ENCODE measurements at regions not wholly inside any gene's neighbourhood (a gene's known extent, or its start where the extent isn't known, plus 50 kb on each side); places are given as distances from the start of the nearest gene placed in this dataset.

DNA sequence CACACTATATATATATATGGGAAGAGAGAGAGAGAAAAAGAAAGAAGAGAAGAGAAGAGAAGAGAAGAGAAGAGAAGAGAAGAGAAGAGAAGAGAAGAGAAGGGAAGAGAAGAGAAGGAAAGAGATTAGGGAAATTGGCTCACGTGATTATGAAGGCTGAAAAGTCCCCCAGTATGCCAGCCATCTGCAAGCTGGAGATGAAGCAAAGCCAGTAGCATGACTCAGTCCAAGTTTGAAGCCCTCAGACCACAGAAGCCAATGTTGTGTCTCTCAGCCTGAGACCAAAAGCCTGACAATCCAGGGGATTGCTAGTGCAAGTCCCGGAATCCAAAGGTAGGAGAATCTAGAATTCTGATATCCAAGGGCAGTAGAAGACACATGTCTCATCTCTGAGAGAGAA lies 206.3 kb upstream of the PRSS1 start:
- Histone ChIP-seq H3K9me3 (no peaks in the 10 kb centered on the region), H3K27me3 (no peaks in the 10 kb centered on the region), H3K4me1 (no peaks in the 10 kb centered on the region), H3K27ac (no peak overlapping the region), H3K36me3 (no peaks in the 10 kb centered on the region), H3K4me3 (no peak overlapping the region)
- intact Hi-C loops (cut with DNase I; ENCODE audit: low total_unique reads) = no loop called here
- no peak for DNase-seq
- TF ChIP-seq, protein P1, sequence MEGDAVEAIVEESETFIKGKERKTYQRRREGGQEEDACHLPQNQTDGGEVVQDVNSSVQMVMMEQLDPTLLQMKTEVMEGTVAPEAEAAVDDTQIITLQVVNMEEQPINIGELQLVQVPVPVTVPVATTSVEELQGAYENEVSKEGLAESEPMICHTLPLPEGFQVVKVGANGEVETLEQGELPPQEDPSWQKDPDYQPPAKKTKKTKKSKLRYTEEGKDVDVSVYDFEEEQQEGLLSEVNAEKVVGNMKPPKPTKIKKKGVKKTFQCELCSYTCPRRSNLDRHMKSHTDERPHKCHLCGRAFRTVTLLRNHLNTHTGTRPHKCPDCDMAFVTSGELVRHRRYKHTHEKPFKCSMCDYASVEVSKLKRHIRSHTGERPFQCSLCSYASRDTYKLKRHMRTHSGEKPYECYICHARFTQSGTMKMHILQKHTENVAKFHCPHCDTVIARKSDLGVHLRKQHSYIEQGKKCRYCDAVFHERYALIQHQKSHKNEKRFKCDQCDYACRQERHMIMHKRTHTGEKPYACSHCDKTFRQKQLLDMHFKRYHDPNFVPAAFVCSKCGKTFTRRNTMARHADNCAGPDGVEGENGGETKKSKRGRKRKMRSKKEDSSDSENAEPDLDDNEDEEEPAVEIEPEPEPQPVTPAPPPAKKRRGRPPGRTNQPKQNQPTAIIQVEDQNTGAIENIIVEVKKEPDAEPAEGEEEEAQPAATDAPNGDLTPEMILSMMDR (IDR thresholded peaks at IDR 0.05) = no peak
- no peak for TF ChIP-seq POLR2A (IDR thresholded peaks at IDR 0.05)

DNA sequence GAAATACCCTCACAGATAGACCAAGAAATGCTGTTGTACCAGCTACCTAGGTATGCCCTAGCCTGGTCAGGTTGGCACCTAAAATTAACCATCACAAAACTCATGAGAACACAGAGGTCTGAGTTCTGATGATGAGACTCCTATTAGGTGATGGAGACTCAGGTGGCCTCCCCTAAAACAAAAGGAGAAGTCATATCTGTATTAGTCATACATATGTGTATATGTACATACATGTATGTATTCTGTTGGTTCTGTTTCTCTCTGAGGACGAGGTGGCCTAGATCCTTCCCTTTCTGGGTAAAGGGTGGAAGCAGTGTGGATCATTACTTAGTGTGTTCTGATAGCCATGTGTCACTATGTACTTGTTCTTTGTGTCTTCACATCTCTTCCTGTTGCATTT lies 207.2 kb upstream of the PRSS1 start:
- Histone ChIP-seq H3K4me1 (no peaks in the 10 kb centered on the region), H3K9me3 (no peaks in the 10 kb centered on the region), H3K4me3 (no peak overlapping the region), H3K27me3 (no peaks in the 10 kb centered on the region), H3K36me3 (no peaks in the 10 kb centered on the region), H3K27ac (no peak overlapping the region)
- TF ChIP-seq POLR2A (IDR thresholded peaks at IDR 0.05) = no peak
- TF ChIP-seq, protein P1 (IDR thresholded peaks at IDR 0.05) = no peak
- no peak for DNase-seq
- intact Hi-C loops (cut with DNase I; ENCODE audit: low total_unique reads) = no loop called here

DNA sequence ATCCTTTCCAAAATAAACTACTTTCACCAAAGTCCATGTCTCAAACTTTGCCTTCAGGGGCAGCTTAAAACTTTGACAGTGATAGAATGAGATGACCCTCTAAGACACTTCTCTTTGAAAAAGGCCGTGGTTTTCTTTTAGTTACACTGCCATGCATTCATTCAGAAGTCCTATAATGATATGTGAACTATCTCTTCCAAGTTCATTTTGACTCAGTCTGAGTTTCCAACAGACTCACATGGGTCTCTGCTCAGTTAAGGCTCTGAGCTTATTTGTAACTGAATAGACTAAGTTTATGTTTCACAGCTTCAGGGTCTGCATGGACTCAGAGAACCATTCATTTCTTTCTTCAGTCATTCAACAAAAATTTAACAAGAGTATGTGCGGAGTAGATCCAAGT lies 208.9 kb upstream of the PRSS1 start:
- TF ChIP-seq, protein P1 (IDR thresholded peaks at IDR 0.05) = no peak
- TF ChIP-seq POLR2A (IDR thresholded peaks at IDR 0.05) = no peak
- no peaks in the 10 kb centered on the region for H3K27me3 ChIP-seq
- H3K4me3 ChIP-seq = no peak overlapping the region
- H3K36me3 ChIP-seq = no peaks in the 10 kb centered on the region
- DNase-seq = no peak
- no peaks in the 10 kb centered on the region for H3K9me3 ChIP-seq
- H3K27ac ChIP-seq = no peak overlapping the region
- intact Hi-C loops (cut with DNase I; ENCODE audit: low total_unique reads) = no loop called here
- no peaks in the 10 kb centered on the region for H3K4me1 ChIP-seq

DNA sequence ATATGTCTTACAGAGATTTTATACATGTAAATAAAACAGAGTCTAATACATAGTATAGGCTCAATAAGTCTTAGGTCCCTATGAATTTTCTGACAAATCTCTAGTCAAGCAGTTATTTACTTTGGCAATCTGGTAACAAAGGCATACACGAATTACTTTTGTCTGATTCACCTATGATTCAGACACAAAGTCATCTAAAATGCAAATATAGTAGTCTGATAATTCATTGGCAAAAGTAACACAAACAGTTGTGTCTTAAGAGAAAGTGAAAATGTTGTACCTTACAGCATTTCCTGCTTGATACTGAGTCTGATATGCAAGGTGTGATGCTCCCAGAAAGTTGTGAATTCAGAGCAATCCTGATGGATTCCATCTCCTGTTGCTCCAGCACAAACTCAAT lies 209.4 kb upstream of the PRSS1 start:
- Histone ChIP-seq H3K36me3 (no peaks in the 10 kb centered on the region), H3K9me3 (no peaks in the 10 kb centered on the region), H3K27ac (no peak overlapping the region), H3K4me1 (no peaks in the 10 kb centered on the region), H3K27me3 (no peaks in the 10 kb centered on the region), H3K4me3 (no peak overlapping the region)
- DNase-seq = no peak
- intact Hi-C loops (cut with DNase I; ENCODE audit: low total_unique reads) = no loop called here
- TF ChIP-seq, protein P1 (IDR thresholded peaks at IDR 0.05) = no peak
- no peak for TF ChIP-seq POLR2A (IDR thresholded peaks at IDR 0.05)

DNA sequence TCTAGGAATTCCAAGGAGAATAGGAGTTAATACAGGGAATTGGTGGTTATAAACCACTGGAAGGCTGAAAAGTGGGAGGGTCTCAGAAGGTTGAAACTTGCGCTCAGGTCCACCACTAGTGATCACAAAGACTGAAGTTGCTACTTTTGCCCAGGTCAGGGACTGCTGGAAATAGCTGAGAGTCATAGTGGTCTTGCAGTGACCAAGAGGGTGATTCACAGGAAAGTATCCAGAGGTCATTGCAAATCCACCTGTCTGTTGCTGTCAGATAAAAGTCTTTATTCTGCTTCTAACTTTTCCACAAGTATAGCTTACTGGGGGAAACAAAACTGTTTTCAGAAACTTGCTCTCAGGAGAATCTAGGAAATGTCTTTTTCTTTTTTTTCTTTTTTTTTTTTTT lies 211.5 kb upstream of the PRSS1 start:
- TF ChIP-seq, protein P1 (IDR thresholded peaks at IDR 0.05) = no peak
- no peak for TF ChIP-seq POLR2A (IDR thresholded peaks at IDR 0.05)
- intact Hi-C loops (cut with DNase I; ENCODE audit: low total_unique reads) = no loop called here

More for the DNA sequence above, 211.5 kb upstream of the PRSS1 start:
- Histone ChIP-seq H3K4me1 (no peaks in the 10 kb centered on the region), H3K27ac (no peak overlapping the region), H3K36me3 (no peaks in the 10 kb centered on the region), H3K9me3 (no peaks in the 10 kb centered on the region), H3K27me3 (no peaks in the 10 kb centered on the region), H3K4me3 (no peak overlapping the region)
- no peak for DNase-seq
